ENCODE measurements at regions not wholly inside any gene's neighbourhood (a gene's known extent, or its start where the extent isn't known, plus 50 kb on each side); places are given as distances from the start of the nearest gene placed in this dataset.

- H3K27me3 Mint-ChIP-seq (ENCODE audit: insufficient read depth): peaks cover 6% of the 10 kb centered on the region
- H3K4me1 Mint-ChIP-seq (ENCODE audit: low read depth): no peaks in the 10 kb centered on the region
- H3K27ac Mint-ChIP-seq: no peak overlapping the region
- H3K36me3 Mint-ChIP-seq (ENCODE audit: low read depth): no peaks in the 10 kb centered on the region
- H3K9me3 Mint-ChIP-seq: no peaks in the 10 kb centered on the region
- H3K4me3 Mint-ChIP-seq: no peak overlapping the region
- no peak for DNase-seq
- TF ChIP-seq CTCF (IDR thresholded peaks at IDR 0.05): no peak
Observed at GRCh38 chr6:152920016-152920415, 62.8 kb downstream of the FBXO5 start.
